ENCODE measurements at regions not wholly inside any gene's neighbourhood (a gene's known extent, or its start where the extent isn't known, plus 50 kb on each side); places are given as distances from the start of the nearest gene placed in this dataset.

- Histone ChIP-seq H3K9me3 (ENCODE audit: control insufficient read depth in 1 of 2, insufficient read depth in 1 of 2, low read depth in 1 of 2, low read length in 2 of 2) (no peaks in the 10 kb centered on the region), H3K36me3 (ENCODE audit: control insufficient read depth in 1 of 2, insufficient read depth in 2 of 2, low read length in 2 of 2) (no peaks in the 10 kb centered on the region), H3K79me2 (ENCODE audit: insufficient read depth, low read length) (no peaks in the 10 kb centered on the region), H3K4me3 (replicated peaks in 1 of 2; ENCODE audit: low read depth in 1 of 2, low read length in 2 of 2) (no peak overlapping the region), H3K4me2 (ENCODE audit: low read length) (no peak overlapping the region), H3K27ac (ENCODE audit: low read depth, low read length) (no peak overlapping the region), H3K9me2 (ENCODE audit: insufficient read depth) (no peaks in the 10 kb centered on the region), H2AFZ (ENCODE audit: low read depth, low read length, poor library complexity, severe bottlenecking) (no peak overlapping the region), H3K4me1 (ENCODE audit: control insufficient read depth in 1 of 2, insufficient read depth in 2 of 2, low read length in 2 of 2) (no peaks in the 10 kb centered on the region), H4K20me1 (ENCODE audit: insufficient read depth) (no peaks in the 10 kb centered on the region), H3K27me3 (ENCODE audit: insufficient read depth, low read length) (peaks cover 8% of the 10 kb centered on the region; the same call in 1 of the 2 replicates), H3K9ac (ENCODE audit: low read length) (no peak overlapping the region)
- DNase-seq (ENCODE audit: low read depth, low spot score) (no peak), ATAC-seq (no peak)
- intact Hi-C loops (cut with micrococcal nuclease): no loop called here
- ChIA-PET CTCF (no interaction called here), POLR2A (no interaction called here), RAD21 (ENCODE audit: low non-redundant PET in 1 of 2, low total read pairs in 2 of 2, uncharacterized antibody in 2 of 2, unreplicated experiment in 2 of 2) (no interaction called here)
- no TSS peak for BruUV-seq (replicated peaks)
- no peak for TF ChIP-seq EZH2phosphoT487 (IDR thresholded peaks at IDR 0.05; ENCODE audit: borderline replicate concordance)
- no peak for TF ChIP-seq EZH2 (IDR thresholded peaks at IDR 0.05)
- TF ChIP-seq TCF7L2 (IDR thresholded peaks at IDR 0.05; ENCODE audit: borderline replicate concordance, extremely low read depth, insufficient read depth, insufficient read length): no peak
- no peak for TF ChIP-seq ELF1 (IDR thresholded peaks at IDR 0.05; ENCODE audit: borderline replicate concordance, low read depth)
- no peak for TF ChIP-seq CBX3 (IDR thresholded peaks at IDR 0.05; ENCODE audit: low read depth)
- TF ChIP-seq, protein P1, sequence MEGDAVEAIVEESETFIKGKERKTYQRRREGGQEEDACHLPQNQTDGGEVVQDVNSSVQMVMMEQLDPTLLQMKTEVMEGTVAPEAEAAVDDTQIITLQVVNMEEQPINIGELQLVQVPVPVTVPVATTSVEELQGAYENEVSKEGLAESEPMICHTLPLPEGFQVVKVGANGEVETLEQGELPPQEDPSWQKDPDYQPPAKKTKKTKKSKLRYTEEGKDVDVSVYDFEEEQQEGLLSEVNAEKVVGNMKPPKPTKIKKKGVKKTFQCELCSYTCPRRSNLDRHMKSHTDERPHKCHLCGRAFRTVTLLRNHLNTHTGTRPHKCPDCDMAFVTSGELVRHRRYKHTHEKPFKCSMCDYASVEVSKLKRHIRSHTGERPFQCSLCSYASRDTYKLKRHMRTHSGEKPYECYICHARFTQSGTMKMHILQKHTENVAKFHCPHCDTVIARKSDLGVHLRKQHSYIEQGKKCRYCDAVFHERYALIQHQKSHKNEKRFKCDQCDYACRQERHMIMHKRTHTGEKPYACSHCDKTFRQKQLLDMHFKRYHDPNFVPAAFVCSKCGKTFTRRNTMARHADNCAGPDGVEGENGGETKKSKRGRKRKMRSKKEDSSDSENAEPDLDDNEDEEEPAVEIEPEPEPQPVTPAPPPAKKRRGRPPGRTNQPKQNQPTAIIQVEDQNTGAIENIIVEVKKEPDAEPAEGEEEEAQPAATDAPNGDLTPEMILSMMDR (IDR thresholded peaks at IDR 0.05 in 2 of 3, conservative IDR thresholded peaks at IDR 0.05 in 1 of 3; ENCODE audit: borderline replicate concordance in 1 of 3, insufficient read depth in 1 of 3, low read depth in 2 of 3, low read length in 2 of 3): no peak
- no peak for TF ChIP-seq ZNF274 (IDR thresholded peaks at IDR 0.05; ENCODE audit: low read depth, low read length)
- TF ChIP-seq JUND (IDR thresholded peaks at IDR 0.05): no peak
- no peak for TF ChIP-seq SRF (IDR thresholded peaks at IDR 0.05; ENCODE audit: low read depth)
- TF ChIP-seq, protein P2, sequence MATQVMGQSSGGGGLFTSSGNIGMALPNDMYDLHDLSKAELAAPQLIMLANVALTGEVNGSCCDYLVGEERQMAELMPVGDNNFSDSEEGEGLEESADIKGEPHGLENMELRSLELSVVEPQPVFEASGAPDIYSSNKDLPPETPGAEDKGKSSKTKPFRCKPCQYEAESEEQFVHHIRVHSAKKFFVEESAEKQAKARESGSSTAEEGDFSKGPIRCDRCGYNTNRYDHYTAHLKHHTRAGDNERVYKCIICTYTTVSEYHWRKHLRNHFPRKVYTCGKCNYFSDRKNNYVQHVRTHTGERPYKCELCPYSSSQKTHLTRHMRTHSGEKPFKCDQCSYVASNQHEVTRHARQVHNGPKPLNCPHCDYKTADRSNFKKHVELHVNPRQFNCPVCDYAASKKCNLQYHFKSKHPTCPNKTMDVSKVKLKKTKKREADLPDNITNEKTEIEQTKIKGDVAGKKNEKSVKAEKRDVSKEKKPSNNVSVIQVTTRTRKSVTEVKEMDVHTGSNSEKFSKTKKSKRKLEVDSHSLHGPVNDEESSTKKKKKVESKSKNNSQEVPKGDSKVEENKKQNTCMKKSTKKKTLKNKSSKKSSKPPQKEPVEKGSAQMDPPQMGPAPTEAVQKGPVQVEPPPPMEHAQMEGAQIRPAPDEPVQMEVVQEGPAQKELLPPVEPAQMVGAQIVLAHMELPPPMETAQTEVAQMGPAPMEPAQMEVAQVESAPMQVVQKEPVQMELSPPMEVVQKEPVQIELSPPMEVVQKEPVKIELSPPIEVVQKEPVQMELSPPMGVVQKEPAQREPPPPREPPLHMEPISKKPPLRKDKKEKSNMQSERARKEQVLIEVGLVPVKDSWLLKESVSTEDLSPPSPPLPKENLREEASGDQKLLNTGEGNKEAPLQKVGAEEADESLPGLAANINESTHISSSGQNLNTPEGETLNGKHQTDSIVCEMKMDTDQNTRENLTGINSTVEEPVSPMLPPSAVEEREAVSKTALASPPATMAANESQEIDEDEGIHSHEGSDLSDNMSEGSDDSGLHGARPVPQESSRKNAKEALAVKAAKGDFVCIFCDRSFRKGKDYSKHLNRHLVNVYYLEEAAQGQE (IDR thresholded peaks at IDR 0.05; ENCODE audit: low read depth): no peak
- TF ChIP-seq ZFX (IDR thresholded peaks at IDR 0.05): no peak
Observed at GRCh38 chr5:67897980-67898379, 317.6 kb upstream of the PIK3R1 start.
